Choroid plexus epithelial cell (primary cell): ENCODE measurements at regions not wholly inside any gene's neighbourhood (a gene's known extent, or its start where the extent isn't known, plus 50 kb on each side); places are given as distances from the start of the nearest gene placed in this dataset.
"Not testable (repeated sequence)": the region's sequence is repeated elsewhere in the genome, so short reads cannot be mapped to it uniquely, and the experiment has no call there.

Experiments
- DNase-seq: peaks from one replicate; pipeline ENCODE4 v3.0.0-alpha.2; 2010; ENCODE audit warnings: low read depth
- H3K4me3 ChIP-seq: 2 replicates; pipeline ENCODE4 v1.5.1; 2011; ENCODE audit warnings: low read depth, mild to moderate bottlenecking, control low read depth, low read length, moderate library complexity
- CTCF ChIP-seq: conservative IDR thresholded peaks from 2 replicates; pipeline ENCODE4 v1.5.1; 2011; ENCODE audit warnings: low read depth, mild to moderate bottlenecking, control low read depth, inconsistent platforms, low read length, moderate library complexity

DNA sequence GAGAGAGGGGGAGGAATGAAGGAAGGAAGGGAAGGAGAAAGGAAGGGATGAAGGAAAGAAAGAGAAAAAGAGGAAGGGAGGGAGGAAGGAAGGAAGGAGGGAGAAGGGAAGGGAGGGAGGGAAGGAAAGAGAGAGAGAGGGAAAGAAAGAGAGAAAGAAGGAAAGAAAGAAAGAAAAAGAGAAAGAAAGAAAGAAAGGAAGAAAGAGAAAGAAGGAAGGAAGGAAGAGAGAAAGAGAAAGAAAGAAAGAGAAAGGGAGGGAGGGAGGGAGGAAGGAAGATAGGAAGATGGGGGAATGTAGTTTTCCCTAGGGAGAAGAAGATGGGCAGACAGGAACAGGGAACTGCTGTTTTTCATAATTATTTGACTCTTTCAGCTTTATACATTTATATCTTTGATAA, 115.1 kb upstream of the CXADR start:
- no peak for TF ChIP-seq CTCF
- DNase-seq = no peak
- no peak overlapping the region for H3K4me3 ChIP-seq

GRCh38 chr21:17398954-17399353, 113.9 kb upstream of the CXADR start:
- H3K4me3 ChIP-seq, DNase-seq: not testable (repeated sequence)

- TF ChIP-seq CTCF = no peak
- H3K4me3 ChIP-seq = no peak overlapping the region
- peak; percentile 84 for DNase-seq
Observed at GRCh38 chr21:17402937-17403336, 109.9 kb upstream of the CXADR start.

DNA sequence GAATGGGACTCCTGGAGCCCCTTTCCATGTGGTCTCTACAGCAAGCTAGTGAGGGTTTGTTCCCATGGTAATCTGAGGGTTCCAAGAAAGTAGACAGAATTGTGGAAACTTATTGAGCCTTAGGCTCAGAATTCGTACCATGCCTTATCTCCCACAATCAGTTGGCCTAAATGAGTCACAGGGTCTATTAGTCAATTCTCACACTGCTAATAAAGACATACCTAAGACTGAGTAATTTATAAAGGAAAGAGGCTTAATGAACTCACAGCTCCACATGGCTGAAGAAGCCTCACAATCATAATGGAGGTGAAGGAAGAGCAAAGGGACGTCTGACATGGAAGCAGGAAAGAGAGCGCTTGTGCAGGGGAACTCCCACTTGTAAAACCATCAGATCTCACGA, 106.6 kb upstream of the CXADR start:
- TF ChIP-seq CTCF = no peak
- no peak overlapping the region for H3K4me3 ChIP-seq
- DNase-seq = no peak

GRCh38 chr21:17414766-17415165, 98.1 kb upstream of the CXADR start:
- no peak for DNase-seq
- TF ChIP-seq CTCF = no peak
- no peak overlapping the region for H3K4me3 ChIP-seq

DNA sequence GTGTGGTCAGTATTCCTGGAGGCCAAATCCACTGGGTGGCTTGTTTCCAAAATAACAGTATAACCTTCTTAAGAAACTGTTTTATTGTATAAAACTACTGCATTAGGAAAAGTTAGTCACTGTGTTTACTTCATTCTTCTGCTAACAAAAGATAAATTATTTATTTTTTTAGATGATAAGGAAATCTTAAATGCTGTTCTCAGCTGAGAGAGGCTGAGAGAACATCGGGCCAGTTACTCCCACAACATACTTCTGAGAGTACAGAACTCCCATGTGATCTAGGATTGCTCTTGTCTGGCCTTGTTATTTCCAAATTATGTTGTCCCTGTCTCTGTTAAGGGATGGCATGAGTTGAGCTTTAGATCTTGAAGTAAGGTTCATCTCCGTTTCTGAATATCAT, 96.7 kb upstream of the CXADR start:
- no peak overlapping the region for H3K4me3 ChIP-seq
- peak; percentile 82 for DNase-seq
- TF ChIP-seq CTCF = no peak

DNA sequence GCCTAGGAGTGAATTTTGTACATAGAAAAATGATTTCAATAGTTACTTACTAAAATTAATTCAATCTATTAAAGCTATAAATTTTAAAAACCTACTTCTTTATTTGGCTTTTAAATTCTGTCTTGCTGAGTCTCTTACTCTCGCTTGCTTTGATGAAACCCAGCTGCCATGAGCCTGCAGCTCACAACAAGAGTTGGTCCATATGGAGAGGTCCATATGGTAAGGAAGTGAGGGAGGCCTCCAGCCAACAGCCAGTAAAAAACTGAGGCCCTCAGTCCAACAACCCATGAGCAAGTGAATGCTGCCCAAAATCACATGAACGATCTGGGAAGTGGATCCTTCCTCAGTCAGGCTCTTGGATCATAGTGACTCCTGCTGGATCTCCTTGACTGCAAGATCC, 89.9 kb upstream of the CXADR start:
- no peak for TF ChIP-seq CTCF
- no peak overlapping the region for H3K4me3 ChIP-seq
- DNase-seq = no peak

DNA sequence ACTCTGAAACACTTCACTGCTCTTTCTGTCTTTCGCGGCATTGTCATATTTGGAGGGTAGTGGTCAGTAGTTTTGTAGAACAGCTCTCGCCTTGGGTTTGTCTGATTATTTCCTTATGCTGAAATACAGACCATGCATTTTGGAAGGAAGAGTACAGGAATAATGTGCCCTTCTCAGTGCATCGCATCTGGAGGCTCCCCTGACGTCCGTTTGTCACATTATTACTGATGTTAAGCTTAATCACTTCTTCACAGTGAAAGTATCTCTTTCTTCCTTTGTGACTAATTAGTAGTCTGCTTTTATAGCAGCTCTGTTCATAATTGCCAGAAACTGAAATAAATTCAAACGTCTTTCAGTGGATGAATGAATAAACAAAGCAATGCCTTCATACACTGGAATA, 85.7 kb upstream of the CXADR start:
- no peak overlapping the region for H3K4me3 ChIP-seq
- no peak for TF ChIP-seq CTCF
- DNase-seq = no peak
